HepG2 (cell line): ENCODE measurements at regions not wholly inside any gene's neighbourhood (a gene's known extent, or its start where the extent isn't known, plus 50 kb on each side); places are given as distances from the start of the nearest gene placed in this dataset.

Experiments used
- ATAC-seq: fragments of 200-7000 bp; cut with Tn5 transposase; 3 replicates; pipeline ENCODE4 v1.9.1; 2020; ENCODE audit warnings: mild to moderate bottlenecking, moderate library complexity
- BruUV-seq: library from RNA; stranded (reverse); fragments of 400-500 nt; replicated peaks from 2 replicates; lab custom pipeline; 2021; lab: Mats Ljungman, UMichigan
- CTCF ChIA-PET: fragments of 300-600 bp; formaldehyde crosslinking; extraction: SDS; loops from one replicate; lab custom pipeline; 2021; ENCODE audit warnings: low total read pairs, inconsistent platforms, low intra/inter-chr PET ratio; lab: Yijun Ruan, JAX
- POLR2A ChIA-PET: fragments of 350-600 bp; sonication (Branson Sonifier 250); formaldehyde crosslinking; loops from one replicate; lab custom pipeline; 2020; ENCODE audit warnings: antibody characterized with exemption, inconsistent platforms; lab: Yijun Ruan, JAX
- DNase-seq: peaks from one replicate; pipeline ENCODE4 v3.0.0-alpha.2; 2015; ENCODE audit warnings: low spot score
- FAIRE-seq: peaks from 3 replicates; lab custom pipeline; 2011; peaks lifted over from hg19 to GRCh38; lab: Jason Lieb, UNC
- H2AFZ ChIP-seq: one replicate; pipeline ENCODE4 v1.6.1; 2011; ENCODE audit warnings: low read length, inconsistent platforms
- H3K27ac ChIP-seq: fragments of 300-600 bp; 3 replicates; pipeline ENCODE4 v1.8.0; 2011; ENCODE audit warnings: mixed run types, mild to moderate bottlenecking, mixed read lengths, low read length, inconsistent platforms; ENCODE audit not compliant: insufficient read depth; ENCODE audit errors: extremely low read length
- H3K27me3 ChIP-seq, 2 experiments: fragments of 200-600 bp in 1 of 2; 2 replicates in 1 of 2; 3 replicates in 1 of 2; pipeline versions ENCODE4 v1.6.0 to v1.8.0; 2011; ENCODE audit warnings: low read length in 2 of 2, mild to moderate bottlenecking in 2 of 2, moderate library complexity in 2 of 2, inconsistent platforms in 1 of 2; ENCODE audit not compliant: insufficient read depth in 2 of 2, control insufficient read depth in 1 of 2
- H3K36me3 ChIP-seq, 2 experiments: fragments of 200-600 bp in 1 of 2; replicated peaks in 1 of 2; 2 replicates in 1 of 2; 3 replicates in 1 of 2; pipeline versions ENCODE4 v1.5.1 to v1.8.0; 2011; ENCODE audit warnings: low read length in 2 of 2, inconsistent platforms in 1 of 2; ENCODE audit not compliant: insufficient read depth in 2 of 2, control insufficient read depth in 1 of 2
- H3K4me1 ChIP-seq: 2 replicates; pipeline ENCODE4 v1.5.1; 2012; ENCODE audit warnings: low read length, inconsistent platforms; ENCODE audit not compliant: insufficient read depth
- H3K4me2 ChIP-seq: 2 replicates; pipeline ENCODE4 v1.6.0; 2011; ENCODE audit warnings: low read depth, low read length, inconsistent platforms
- H3K4me3 ChIP-seq, 3 experiments: fragments of 200-600 bp in 1 of 3; sonication (generic), shearing (Covaris generic) in 1 of 3; replicated peaks in 1 of 3; 2 replicates each; pipeline ENCODE4 v1.5.1; 2011 to 2016; ENCODE audit warnings: low read length in 3 of 3, inconsistent platforms in 2 of 3, low read depth in 2 of 3, mild to moderate bottlenecking in 2 of 3, control low read depth in 1 of 3, mixed read lengths in 1 of 3; ENCODE audit not compliant: insufficient read depth in 1 of 3
- H3K79me2 ChIP-seq: one replicate; pipeline ENCODE4 v1.6.1; 2011; ENCODE audit warnings: low read length, inconsistent platforms; ENCODE audit not compliant: insufficient read depth
- H3K9ac ChIP-seq: 2 replicates; pipeline ENCODE4 v1.6.0; 2011; ENCODE audit warnings: mild to moderate bottlenecking, low read depth, low read length, inconsistent platforms; ENCODE audit not compliant: insufficient read depth
- H3K9me3 ChIP-seq: 2 replicates; pipeline ENCODE4 v1.5.1; 2012; ENCODE audit warnings: mild to moderate bottlenecking, low read length
- H4K20me1 ChIP-seq: 2 replicates; pipeline ENCODE4 v1.6.0; 2011; ENCODE audit warnings: inconsistent platforms, mild to moderate bottlenecking, low read length, moderate library complexity; ENCODE audit not compliant: insufficient read depth
- MLXIP ChIP-seq: sonication (generic); formaldehyde crosslinking; IDR thresholded peaks from 2 replicates; pipeline ENCODE4 v1.9.0; 2021; ENCODE audit warnings: missing genetic modification reagents, borderline replicate concordance
- NFAT5 ChIP-seq: sonication (generic); formaldehyde crosslinking; IDR thresholded peaks from 2 replicates; pipeline ENCODE4 v1.4.0; 2020; ENCODE audit warnings: missing genetic modification reagents
- SMAD9 ChIP-seq: sonication (generic); formaldehyde crosslinking; IDR thresholded peaks from 2 replicates; pipeline ENCODE4 v1.5.1; 2020; ENCODE audit warnings: mild to moderate bottlenecking, missing genetic modification reagents
- TEAD2 ChIP-seq: sonication (generic); formaldehyde crosslinking; IDR thresholded peaks from 2 replicates; pipeline ENCODE4 v1.9.0; 2021; ENCODE audit warnings: missing genetic modification reagents
- ZNF10 ChIP-seq: sonication (generic); formaldehyde crosslinking; IDR thresholded peaks from 2 replicates; pipeline ENCODE4 v1.4.0; 2020; ENCODE audit warnings: mild to moderate bottlenecking, low read depth, missing genetic modification reagents, borderline replicate concordance
- ZNF24 ChIP-seq: fragments of 450-650 bp; IDR thresholded peaks from 2 replicates; pipeline ENCODE4 v1.6.1; 2017; ENCODE audit warnings: antibody characterized with exemption, mild to moderate bottlenecking
- ZNF513 ChIP-seq: sonication (generic); formaldehyde crosslinking; conservative IDR thresholded peaks from 2 replicates; pipeline ENCODE4 v1.5.0; 2020; ENCODE audit warnings: missing genetic modification reagents
- ZSCAN25 ChIP-seq: sonication (generic); formaldehyde crosslinking; IDR thresholded peaks from 2 replicates; pipeline ENCODE4 v1.8.0; 2022; ENCODE audit warnings: mild to moderate bottlenecking, missing genetic modification reagents
- WGBS: methylation state at CpG from one replicate; pipeline ENCODE4 v1.1.6; 2017; ENCODE audit warnings: low lambda C conversion rate; 5-methylcytosine and 5-hydroxymethylcytosine counted together
- in situ Hi-C: cut with HindIII; loops from 2 replicates; pipeline ENCODE4 v1.10.0; 2017; ENCODE audit warnings: low pct_unique_long_range_greater_than_20kb; ENCODE audit not compliant: extremely low pct_ligation_motif_present
- intact Hi-C: fragments of 100-400 bp; cut with micrococcal nuclease; formaldehyde crosslinking; loops from one replicate; pipeline ENCODE4 v1.10.0; 2022; ENCODE audit not compliant: unreplicated experiment

- ChIA-PET POLR2A (no interaction called here), CTCF (no interaction called here)
- no TSS peak for BruUV-seq
- no peaks in the 10 kb centered on the region for H3K79me2 ChIP-seq
- H3K36me3 ChIP-seq = no peaks in the 10 kb centered on the region
- H2AFZ ChIP-seq = no peak overlapping the region
- FAIRE-seq (no peak), DNase-seq (no peak), ATAC-seq (no peak)
- H3K4me1 ChIP-seq = peaks cover 20% of the 10 kb centered on the region
- no peak overlapping the region for H3K4me2 ChIP-seq
- H3K9me3 ChIP-seq = no peaks in the 10 kb centered on the region
- H3K27ac ChIP-seq = no peak overlapping the region
- H3K9ac ChIP-seq = no peak overlapping the region
- in situ Hi-C loops = no loop called here
- intact Hi-C loops = no loop called here
- H3K4me3 ChIP-seq = no peak overlapping the region
- no peak for TF ChIP-seq TEAD2 (CRISPR knock-in tag)
- TF ChIP-seq ZNF24 = no peak
- TF ChIP-seq ZNF513 (CRISPR knock-in tag) = no peak
- 0% methylated on average over 2 of the region's 11 CpGs for WGBS
- H4K20me1 ChIP-seq = no peaks in the 10 kb centered on the region
- peaks cover 0 to 2% of the 10 kb centered on the region in 2 experiments; a peak in 1 of 5 replicates for H3K27me3 ChIP-seq
Measured at GRCh38 chr10:47184724-47185330, 115.2 kb upstream of the GDF10 start.

GRCh38 chr10:47186941-47187340 lies 113.1 kb upstream of the GDF10 start:
- FAIRE-seq (no peak), DNase-seq (no peak), ATAC-seq (no peak)
- in situ Hi-C loops = no loop called here
- Histone ChIP-seq H3K4me2 (no peak overlapping the region), H4K20me1 (no peaks in the 10 kb centered on the region), H3K9ac (no peak overlapping the region), H3K27me3 (peaks cover 0 to 2% of the 10 kb centered on the region in 2 experiments; a peak in 1 of 5 replicates), H2AFZ (no peak overlapping the region), H3K4me3 (no peak overlapping the region), H3K36me3 (no peaks in the 10 kb centered on the region), H3K27ac (no peak overlapping the region), H3K79me2 (no peaks in the 10 kb centered on the region), H3K4me1 (peaks cover 18% of the 10 kb centered on the region), H3K9me3 (no peaks in the 10 kb centered on the region)
- CTCF ChIA-PET = no interaction called here
- intact Hi-C loops = no loop called here
- POLR2A ChIA-PET = no interaction called here
- whole genome bisulfite sequencing = 49% methylated on average over 5 of the region's 7 CpGs
- BruUV-seq = no TSS peak
- TF ChIP-seq ZNF24 = no peak
- no peak for TF ChIP-seq SMAD9
- TF ChIP-seq ZSCAN25 (CRISPR knock-in tag) = no peak
- TF ChIP-seq NFAT5 (CRISPR knock-in tag) = no peak
- TF ChIP-seq MLXIP (CRISPR knock-in tag) = no peak
- TF ChIP-seq ZNF10 (CRISPR knock-in tag) = no peak
